NB4 (cell line): ENCODE measurements at regions not wholly inside any gene's neighbourhood (a gene's known extent, or its start where the extent isn't known, plus 50 kb on each side); places are given as distances from the start of the nearest gene placed in this dataset.

Source experiments
- CTCF ChIP-seq: IDR thresholded peaks from one replicate; pipeline ENCODE4 v1.5.1; 2012; ENCODE audit warnings: low read depth, low read length
- POLR2A ChIP-seq: IDR thresholded peaks from 2 replicates; pipeline ENCODE4 v1.6.1; 2011; ENCODE audit warnings: mild to moderate bottlenecking; ENCODE audit not compliant: insufficient read length; ENCODE audit errors: extremely low read depth
- TF ChIP-seq, protein P1 (sequence below): IDR thresholded peaks from 2 replicates; pipeline ENCODE4 v1.6.1; 2011; ENCODE audit warnings: low read depth, low read length

- no peak for TF ChIP-seq CTCF
- no peak for TF ChIP-seq POLR2A
- TF ChIP-seq, protein P1, sequence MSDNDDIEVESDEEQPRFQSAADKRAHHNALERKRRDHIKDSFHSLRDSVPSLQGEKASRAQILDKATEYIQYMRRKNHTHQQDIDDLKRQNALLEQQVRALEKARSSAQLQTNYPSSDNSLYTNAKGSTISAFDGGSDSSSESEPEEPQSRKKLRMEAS = no peak
Observed at GRCh38 chr7:114825423-114825951, 96.4 kb upstream of the MDFIC start.
